GM23248 (cell line): ENCODE measurements at regions not wholly inside any gene's neighbourhood (a gene's known extent, or its start where the extent isn't known, plus 50 kb on each side); places are given as distances from the start of the nearest gene placed in this dataset.

Experiments used
- EZH2 ChIP-seq: fragments of 200-600 bp; sonication (generic); IDR thresholded peaks from 2 replicates; pipeline ENCODE4 v1.6.1; 2018; ENCODE audit warnings: antibody characterized with exemption, mild to moderate bottlenecking; ENCODE audit not compliant: insufficient read depth, poor library complexity, severe bottlenecking
- EZH2phosphoT487 ChIP-seq: fragments of 200-600 bp; sonication (generic); IDR thresholded peaks from 2 replicates; pipeline ENCODE4 v1.6.1; 2018; ENCODE audit warnings: antibody characterized with exemption, moderate library complexity, mild to moderate bottlenecking, low read depth; ENCODE audit not compliant: insufficient read depth

DNA sequence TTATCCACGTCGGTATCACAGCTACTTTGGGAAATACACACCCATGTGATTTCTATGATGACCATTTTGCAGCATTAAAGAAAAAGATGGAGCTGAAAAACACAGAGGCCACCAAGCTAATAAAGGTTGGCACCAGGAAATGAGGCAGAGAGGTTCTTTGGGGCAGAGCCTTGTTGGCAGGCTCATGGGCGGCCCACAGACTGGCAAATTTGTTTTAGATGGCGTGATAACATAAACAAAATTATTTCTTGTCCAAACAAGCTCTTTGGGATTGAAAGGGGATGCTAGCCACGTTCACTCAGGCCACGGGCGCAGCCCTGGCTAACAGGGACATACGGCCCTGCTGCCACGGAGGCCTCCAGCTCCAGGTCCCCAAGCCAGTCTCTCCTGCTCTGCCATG lies 135.9 kb upstream of the ZMIZ1 start:
- TF ChIP-seq EZH2phosphoT487 = no peak
- no peak for TF ChIP-seq EZH2
